ENCODE measurements at regions not wholly inside any gene's neighbourhood (a gene's known extent, or its start where the extent isn't known, plus 50 kb on each side); places are given as distances from the start of the nearest gene placed in this dataset.

DNA sequence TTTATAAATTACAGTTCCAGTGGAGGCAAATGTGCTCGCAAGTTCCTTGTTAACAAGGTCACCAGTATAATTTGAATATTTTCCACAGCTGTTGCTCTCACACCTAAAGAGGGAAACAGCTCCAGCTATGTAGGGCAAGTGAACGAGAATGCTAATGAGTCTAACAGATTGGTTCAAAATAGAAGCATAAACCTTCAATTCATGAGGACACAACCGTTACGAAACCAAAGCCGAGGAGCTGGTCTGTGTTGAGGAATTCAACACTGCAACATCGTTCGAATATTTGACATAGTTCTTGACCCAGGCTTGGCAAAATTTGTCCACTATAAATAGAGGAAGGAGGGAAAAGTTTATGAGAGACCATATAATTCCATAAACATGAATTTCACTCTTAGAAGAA lies 161.3 kb downstream of the KLF6 start:
- no peak for DNase-seq (ENCODE audit: low read depth)

DNA sequence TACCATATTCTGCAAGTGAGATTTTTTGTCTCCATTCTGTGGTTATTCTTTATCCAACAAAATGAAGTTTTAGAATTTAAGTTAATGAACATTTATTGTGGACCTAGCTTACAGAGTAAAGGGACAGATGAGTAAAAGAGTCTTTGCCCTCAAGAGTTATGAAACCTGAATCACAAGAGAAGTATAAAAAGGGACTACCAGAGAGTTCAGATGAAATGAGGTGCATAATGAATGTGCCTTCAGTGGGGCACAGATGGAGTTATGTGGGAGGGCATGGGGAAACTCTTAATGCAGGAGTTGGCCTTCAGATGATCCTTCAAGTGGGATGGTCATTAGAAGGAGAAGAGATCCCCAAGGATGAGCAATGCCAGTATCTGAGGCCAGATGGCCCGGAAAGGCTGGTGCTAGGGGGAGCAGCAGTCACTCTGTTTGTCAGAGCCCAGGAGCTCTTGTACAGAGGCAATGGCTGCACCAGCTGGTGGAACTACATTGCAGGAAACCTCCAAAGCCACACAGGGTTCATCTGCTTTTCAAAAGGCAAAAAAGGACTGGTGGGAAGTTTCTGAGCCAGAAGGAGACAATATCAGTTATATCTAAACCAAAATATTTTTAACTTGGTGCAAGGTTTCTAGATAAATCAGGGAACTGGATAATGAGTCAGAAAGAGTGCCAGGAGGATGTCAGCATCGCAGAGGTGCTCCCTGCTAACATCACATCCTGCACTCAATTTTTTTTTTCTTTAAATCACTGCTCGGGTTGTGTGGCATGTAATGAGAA lies 162.0 kb downstream of the KLF6 start:
- no peak for DNase-seq (ENCODE audit: low read depth)
- TF ChIP-seq, protein P1, sequence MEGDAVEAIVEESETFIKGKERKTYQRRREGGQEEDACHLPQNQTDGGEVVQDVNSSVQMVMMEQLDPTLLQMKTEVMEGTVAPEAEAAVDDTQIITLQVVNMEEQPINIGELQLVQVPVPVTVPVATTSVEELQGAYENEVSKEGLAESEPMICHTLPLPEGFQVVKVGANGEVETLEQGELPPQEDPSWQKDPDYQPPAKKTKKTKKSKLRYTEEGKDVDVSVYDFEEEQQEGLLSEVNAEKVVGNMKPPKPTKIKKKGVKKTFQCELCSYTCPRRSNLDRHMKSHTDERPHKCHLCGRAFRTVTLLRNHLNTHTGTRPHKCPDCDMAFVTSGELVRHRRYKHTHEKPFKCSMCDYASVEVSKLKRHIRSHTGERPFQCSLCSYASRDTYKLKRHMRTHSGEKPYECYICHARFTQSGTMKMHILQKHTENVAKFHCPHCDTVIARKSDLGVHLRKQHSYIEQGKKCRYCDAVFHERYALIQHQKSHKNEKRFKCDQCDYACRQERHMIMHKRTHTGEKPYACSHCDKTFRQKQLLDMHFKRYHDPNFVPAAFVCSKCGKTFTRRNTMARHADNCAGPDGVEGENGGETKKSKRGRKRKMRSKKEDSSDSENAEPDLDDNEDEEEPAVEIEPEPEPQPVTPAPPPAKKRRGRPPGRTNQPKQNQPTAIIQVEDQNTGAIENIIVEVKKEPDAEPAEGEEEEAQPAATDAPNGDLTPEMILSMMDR (IDR thresholded peaks at IDR 0.05; ENCODE audit: control insufficient read depth, extremely low read depth, insufficient read depth), result no peak
- no peak overlapping the region for H3K4me3 ChIP-seq (ENCODE audit: low read depth, low read length)

More for the DNA sequence above, 161.3 kb downstream of the KLF6 start:
- TF ChIP-seq, protein P1 (IDR thresholded peaks at IDR 0.05; ENCODE audit: control insufficient read depth, extremely low read depth, insufficient read depth), result no peak
- H3K4me3 ChIP-seq (ENCODE audit: low read depth, low read length), result no peak overlapping the region

DNA sequence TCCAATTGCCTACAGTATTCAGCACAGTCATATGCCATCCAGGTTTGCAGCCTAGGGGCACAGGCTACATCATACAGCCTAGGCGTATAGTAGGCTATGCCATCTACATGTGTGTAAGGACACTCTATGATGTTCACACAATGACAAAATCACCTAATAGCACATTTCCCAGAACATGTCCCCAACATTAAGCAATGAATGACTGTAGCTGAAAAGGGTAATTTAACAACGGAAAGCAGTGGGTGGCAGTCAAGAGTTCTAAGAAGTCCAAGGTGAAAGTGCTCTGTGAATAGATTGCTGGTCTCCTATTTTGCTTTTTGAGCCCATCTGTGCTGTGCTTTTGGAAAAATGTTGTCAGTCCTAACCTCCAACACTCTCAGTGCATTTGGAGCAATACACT lies 162.6 kb downstream of the KLF6 start:
- no peak overlapping the region for H3K4me3 ChIP-seq (ENCODE audit: low read depth, low read length)
- DNase-seq (ENCODE audit: low read depth), result no peak
- TF ChIP-seq, protein P1 (IDR thresholded peaks at IDR 0.05; ENCODE audit: control insufficient read depth, extremely low read depth, insufficient read depth), result no peak

DNA sequence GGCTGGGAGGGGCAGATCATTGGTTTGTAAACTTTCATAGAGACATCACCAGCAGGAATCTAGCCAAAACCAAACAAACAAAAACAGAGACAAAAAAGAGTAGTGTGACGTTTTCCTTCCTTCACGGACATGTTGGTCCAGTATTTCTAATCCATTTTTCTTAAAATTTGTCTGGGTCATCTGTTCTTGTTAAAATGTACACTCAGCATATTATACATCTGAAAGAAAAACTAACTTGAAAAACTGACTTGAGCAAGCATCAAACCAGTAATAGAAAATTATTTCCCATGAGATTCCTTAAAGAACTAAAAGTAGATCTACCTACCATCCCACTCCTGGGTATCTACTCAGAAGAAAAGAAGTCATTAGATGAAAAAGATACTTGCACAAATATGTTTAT lies 164.2 kb downstream of the KLF6 start:
- TF ChIP-seq, protein P1 (IDR thresholded peaks at IDR 0.05; ENCODE audit: control insufficient read depth, extremely low read depth, insufficient read depth), result no peak
- H3K4me3 ChIP-seq (ENCODE audit: low read depth, low read length), result no peak overlapping the region
- DNase-seq (ENCODE audit: low read depth), result no peak

DNA sequence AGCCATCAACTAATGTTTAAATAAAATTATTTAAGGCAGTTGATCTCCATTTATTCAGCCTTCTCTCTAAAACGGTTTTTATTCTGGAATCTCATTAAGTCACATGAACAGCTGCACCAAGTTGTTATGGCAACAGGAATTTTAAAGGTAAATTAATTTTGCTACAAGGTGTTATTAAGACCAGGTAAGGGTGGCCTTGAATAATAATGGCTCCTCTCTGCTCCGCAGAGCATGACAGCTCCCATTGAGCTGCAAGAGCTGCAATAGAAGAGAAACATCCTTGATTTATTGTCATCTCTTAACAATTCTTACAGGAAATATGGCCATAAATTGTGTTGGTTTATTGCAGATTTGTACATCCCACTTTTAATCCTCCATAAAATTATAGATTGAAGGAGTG lies 165.8 kb downstream of the KLF6 start:
- no peak for DNase-seq (ENCODE audit: low read depth)
- TF ChIP-seq, protein P1 (IDR thresholded peaks at IDR 0.05; ENCODE audit: control insufficient read depth, extremely low read depth, insufficient read depth), result no peak
- H3K4me3 ChIP-seq (ENCODE audit: low read depth, low read length), result no peak overlapping the region

DNA sequence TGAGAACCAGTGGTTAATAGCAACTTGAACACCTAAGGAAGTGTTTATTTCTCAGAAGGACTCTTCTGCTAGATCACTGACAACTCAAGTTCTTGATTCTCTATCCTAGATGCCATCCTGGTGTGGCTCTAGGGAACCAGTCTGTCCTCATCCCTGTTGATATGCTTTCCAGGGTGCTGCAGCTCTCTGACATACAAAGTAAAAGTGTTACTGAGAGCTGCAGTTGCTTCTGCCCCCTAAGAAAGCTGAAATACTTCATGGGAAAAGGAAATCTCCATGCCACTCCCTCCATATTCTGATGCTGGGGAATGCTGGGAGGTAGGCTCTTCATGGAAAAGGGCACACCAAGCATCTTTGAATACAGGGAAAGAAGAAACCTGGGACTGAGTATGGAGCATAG lies 168.1 kb downstream of the KLF6 start:
- DNase-seq (ENCODE audit: low read depth), result no peak
- TF ChIP-seq, protein P1 (IDR thresholded peaks at IDR 0.05; ENCODE audit: control insufficient read depth, extremely low read depth, insufficient read depth), result no peak
- H3K4me3 ChIP-seq (ENCODE audit: low read depth, low read length), result no peak overlapping the region

DNA sequence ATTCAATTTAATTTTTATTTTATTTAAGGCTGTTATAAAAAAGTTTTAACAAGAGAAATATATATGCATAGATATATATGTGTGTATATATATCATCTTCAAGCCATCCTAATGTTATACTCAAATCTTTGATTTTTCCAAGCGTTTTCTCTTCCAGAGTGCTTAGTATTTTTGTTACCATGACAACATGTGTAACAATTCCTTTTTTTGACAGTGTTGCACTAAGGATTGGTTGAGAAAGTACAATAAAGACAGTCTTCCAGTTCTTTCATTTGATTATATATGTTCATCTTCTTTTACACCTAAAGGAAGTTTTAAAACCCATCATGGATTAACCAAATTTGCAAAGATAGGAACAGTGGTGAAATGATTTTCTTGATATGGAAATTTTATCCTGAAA lies 171.7 kb downstream of the KLF6 start:
- no peak overlapping the region for H3K4me3 ChIP-seq (ENCODE audit: low read depth, low read length)
- TF ChIP-seq, protein P1 (IDR thresholded peaks at IDR 0.05; ENCODE audit: control insufficient read depth, extremely low read depth, insufficient read depth), result no peak
- DNase-seq (ENCODE audit: low read depth), result no peak

Data from LNCaP clone FGC (cell line).